Testis (tissue), 2 donors: ENCODE measurements at regions not wholly inside any gene's neighbourhood (a gene's known extent, or its start where the extent isn't known, plus 50 kb on each side); places are given as distances from the start of the nearest gene placed in this dataset.

Experiments
- CTCF ChIP-seq, 3 experiments: fragments of 450-650 bp in 2 of 3; fragments of 200-600 bp in 1 of 3; sonication (generic) in 1 of 3; IDR thresholded peaks; one replicate each; pipeline ENCODE4 v1.5.1; 2016 to 2019; ENCODE audit warnings: antibody characterized with exemption in 3 of 3, mild to moderate bottlenecking in 2 of 3, moderate library complexity in 1 of 3
- POLR2A ChIP-seq: fragments of 450-650 bp; IDR thresholded peaks from one replicate; pipeline ENCODE4 v1.6.1; 2017; ENCODE audit warnings: antibody characterized with exemption, mild to moderate bottlenecking, moderate library complexity

GRCh38 chr7:19421861-19422260 is 276.6 kb upstream of the FERD3L start:
- TF ChIP-seq CTCF (IDR thresholded peaks at IDR 0.05) (no peak), POLR2A (no peak)
